ENCODE measurements at regions not wholly inside any gene's neighbourhood (a gene's known extent, or its start where the extent isn't known, plus 50 kb on each side); places are given as distances from the start of the nearest gene placed in this dataset.
"Not testable (repeated sequence)": the region's sequence is repeated elsewhere in the genome, so short reads cannot be mapped to it uniquely, and the experiment has no call there.

DNA sequence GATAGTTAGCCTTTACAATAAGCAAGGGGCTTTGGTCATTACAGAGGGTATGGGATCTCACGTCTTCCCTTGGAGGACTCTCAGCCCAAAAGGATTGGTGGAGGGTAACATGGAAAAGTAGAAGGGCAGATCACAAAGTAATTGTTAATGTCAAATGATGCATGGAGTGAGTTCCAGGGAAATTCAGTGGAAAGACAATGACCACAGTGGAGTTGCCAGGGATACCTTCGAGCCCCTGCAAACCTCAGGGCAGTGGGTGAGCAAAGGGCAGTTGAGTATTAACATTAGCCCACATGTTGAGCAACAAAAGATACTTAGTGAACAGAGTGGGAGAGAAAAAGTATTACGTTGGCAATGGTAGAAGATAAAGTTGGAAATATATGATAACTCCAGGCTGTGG, 593.4 kb upstream of the NR2F2 start:
- DNase-seq: no peak

DNA sequence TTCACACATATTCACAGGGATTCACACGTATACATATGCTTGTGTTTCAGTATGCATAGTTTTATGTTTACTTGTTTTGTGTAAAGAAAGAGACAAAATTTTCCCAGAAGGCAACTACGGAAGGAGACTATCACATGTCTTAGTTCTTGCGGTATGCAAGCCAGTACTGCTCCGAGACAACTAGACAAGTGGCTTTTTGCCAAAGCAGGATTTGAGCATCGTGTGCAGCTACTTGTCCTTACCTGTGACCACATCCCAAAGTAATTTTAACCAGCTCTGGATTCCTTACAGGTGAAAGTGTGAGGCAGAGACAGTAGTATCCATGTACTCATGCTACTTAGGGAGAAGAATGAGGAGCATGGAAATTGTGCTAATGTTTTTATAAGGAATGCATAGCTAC, 591.4 kb upstream of the NR2F2 start:
- no peak for DNase-seq

DNA sequence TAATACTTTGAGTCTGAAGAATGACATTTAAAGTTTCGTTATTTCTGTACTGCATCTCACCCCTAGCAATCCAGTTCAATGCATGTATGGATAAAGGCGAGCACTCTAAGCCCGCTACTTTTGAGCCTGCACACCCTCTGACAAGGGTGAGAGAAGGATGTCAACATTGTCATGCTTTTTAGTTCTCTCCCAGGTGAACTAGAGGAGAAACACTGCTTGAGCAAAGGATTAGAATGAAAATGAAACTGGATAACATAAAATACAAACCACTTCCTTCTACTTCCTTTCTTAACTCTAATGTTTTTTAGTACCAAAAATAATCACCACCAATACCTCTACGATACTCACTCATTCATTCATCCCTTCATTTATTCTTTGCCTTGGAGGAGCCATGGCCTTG, 588.7 kb upstream of the NR2F2 start:
- DNase-seq: no peak

DNA sequence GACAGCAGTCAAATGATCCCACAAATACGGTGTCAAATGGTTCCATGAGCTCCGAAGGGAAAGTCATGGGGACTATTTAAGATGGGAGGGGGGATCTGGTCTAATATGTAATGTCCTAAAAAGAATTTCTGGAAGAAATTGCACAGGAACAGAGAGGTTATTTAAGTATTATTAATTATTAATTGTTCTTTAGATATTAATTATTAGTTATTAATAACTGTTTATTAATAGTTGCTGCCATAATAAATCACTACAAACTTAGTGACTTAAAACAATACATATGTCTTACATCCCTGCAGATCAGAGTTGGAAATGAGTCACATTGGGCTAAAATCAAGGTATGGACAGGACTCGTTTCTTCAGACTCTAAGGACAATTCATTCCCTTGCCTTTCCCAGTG, 588.2 kb upstream of the NR2F2 start:
- DNase-seq: no peak

- DNase-seq: no peak
Measured at GRCh38 chr15:95742836-95743235, 587.7 kb upstream of the NR2F2 start.

DNA sequence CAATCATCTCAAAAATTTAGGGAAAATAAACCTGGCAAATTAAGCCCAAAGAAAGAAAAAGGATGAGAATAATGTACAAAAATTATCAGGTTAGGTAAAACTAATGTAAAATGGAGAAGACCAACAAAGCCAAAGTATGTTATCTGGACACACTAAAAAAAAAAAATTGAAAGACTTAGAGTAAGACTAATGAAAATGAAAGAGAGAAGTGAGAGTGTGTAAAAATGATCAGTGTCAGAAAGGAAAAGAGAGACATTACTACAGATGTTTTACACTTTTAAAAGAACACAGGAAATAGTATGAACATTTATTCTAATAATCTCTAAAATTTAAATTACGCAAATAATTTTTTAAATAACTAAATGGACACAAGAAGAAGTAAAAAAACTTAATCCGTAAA, 573.3 kb upstream of the NR2F2 start:
- no peak for DNase-seq

DNA sequence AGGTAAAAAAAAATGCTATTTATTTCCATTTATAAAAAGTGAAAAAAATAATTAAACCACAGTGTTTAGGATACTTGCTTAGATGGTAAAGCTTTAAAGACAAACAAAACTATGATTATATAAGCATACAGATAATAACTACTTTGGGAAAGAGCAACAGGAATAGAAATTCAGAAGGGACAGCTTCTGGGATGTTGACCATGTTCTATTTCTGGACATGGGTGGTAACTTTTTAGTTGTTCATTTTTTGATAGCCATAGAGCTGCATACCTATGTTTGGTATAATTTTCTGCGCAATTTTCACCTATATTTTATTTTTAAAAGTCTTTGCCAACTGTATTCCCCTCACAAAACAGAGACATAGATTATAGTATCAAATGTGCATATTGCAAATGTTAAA, 572.0 kb upstream of the NR2F2 start:
- no peak for DNase-seq

DNA sequence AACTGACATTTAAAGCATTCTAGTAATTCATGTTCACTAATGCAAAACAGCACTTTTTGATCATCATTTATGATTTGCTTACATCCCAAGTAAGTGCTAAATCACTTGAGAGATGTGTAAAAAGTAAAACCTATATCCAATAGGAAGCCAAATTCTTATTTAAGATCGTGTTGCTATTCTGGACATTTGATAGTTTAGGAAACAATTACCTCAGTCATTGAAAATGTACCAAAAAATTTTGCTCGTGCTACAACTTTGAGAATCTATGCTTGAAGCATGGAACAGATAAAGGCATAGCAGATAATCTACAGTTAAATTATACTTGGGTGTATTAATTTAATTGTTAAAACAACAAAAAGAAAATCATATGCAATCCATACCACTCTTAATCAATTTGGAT, 571.6 kb upstream of the NR2F2 start:
- no peak for DNase-seq

DNA sequence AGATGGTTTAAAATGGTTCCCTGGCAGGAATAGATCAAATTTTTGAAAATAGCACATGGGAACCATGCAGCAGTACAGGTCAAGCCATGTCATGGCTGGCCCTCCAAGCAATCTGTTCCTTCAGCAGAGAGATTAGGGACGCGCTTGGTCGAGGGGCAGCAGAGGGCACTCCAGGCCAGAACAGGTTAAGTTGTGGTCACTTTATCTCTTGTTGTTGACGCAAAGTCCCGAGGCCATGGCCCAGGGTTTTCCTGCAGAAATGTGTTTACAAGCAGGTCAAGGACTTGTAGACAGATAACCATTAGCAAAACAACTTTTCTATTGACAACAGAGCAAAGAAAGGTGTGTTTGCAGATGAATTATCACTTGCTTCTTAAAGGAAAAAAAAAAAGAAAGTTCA, 570.0 kb upstream of the NR2F2 start:
- no peak for DNase-seq

GRCh38 chr15:95761501-95762165, 568.9 kb upstream of the NR2F2 start:
- no peak for DNase-seq

GRCh38 chr15:95763426-95763825, 567.1 kb upstream of the NR2F2 start:
- DNase-seq: no peak

- DNase-seq: no peak
Measured at GRCh38 chr15:95765161-95765560, 565.3 kb upstream of the NR2F2 start.

DNA sequence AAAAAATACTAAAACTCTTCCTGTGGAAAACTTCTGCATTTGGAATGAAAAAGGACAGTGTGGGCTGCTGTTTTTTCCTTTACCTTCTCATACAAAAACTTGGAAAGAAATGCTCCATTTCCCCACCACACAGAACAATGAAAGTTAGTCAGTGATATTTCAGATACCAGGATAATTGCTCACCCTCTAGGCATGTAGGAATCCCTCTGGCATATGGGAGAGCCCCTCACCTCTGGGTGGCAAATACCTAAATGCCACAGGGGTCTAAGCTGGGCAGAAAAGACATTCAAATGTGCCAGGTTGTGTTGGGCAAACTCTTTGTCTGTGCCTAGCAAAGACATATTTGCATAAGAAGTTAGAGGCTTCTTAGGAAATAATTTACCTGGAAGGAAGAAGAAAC, 560.3 kb upstream of the NR2F2 start:
- DNase-seq: no peak

DNA sequence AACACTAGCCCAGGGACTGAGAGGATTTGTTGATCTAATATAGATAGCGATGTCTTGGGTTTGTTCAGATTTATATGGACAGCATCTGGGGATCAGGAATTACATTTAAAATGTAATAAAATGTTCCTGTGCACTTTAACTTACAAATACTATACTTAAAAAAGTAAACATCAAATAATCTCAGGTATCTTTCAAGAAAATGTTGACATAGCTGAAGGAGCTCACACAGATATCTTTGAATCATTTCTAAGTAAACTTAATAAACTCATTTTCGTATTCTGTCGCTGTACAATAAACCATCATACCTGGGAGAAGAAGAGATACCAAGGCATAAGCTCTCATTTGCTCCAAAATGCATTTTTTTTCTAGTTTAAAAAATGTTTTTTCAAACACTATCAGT, 557.5 kb upstream of the NR2F2 start:
- no peak for DNase-seq

GRCh38 chr15:95784508-95784907, 546.0 kb upstream of the NR2F2 start:
- no peak for DNase-seq

DNA sequence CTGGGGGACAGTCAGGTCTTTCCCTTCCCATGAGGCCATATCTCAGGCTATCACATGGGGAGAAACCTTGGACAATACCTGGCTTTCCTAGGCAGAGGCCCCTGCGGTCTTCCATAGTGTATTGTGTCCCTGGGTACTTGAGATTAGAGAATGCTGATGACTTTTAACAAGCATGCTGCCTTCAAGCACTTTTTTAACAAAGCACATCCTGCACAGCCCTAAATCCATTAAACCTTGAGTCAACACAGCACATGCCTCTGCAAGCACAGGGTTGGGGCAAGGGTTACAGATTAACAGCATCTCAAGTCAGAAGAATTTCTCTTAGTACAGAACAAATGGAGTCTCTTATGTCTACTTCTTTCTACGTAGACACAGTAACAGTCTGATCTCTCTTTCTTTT, 545.2 kb upstream of the NR2F2 start:
- not testable (repeated sequence) for DNase-seq

- no peak for DNase-seq
Measured at GRCh38 chr15:95793231-95793630, 537.3 kb upstream of the NR2F2 start.

- DNase-seq: no peak
Measured at GRCh38 chr15:95795386-95795785, 535.1 kb upstream of the NR2F2 start.

DNA sequence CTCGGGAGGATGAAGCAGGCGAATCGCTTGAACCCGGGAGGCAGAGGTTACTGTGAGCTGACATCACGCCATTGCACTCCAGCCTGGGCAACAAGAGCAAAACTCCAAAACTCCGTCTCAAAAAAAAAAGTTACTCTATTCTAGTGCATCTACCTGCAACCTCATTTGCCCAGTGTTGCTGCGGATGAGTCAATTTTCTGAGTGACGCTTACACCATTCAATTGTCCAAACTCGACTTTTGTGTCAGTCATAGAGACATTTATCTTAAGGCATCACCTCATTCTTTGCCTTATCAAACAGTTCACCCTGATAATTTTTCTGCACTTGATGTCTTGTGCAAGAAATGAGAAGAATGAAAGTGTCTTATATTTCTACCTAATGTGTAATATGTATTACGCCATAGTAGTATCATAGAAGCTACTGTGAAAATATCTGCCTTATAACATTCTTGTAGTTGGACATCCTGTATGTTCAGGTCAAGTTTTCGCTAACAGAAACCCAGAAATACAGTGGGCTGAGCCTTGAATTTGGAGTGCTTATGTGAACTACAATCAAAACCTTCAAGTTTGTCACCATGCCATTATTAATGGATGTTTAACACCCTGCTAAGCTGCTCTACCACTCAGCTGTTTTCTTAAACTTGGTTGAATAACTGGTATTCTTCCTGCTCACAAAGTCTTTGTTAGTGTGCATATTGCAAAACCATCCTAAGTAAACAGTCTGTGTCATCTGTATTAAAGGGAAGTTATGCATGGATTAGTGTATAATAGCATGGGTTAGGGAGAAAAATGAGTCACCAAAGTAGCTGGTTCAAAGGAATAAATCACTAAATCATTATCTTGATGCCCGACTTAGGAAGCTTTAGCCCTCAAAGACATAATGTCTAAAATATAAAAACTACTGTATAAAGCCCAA, 531.0 kb upstream of the NR2F2 start:
- DNase-seq: no peak

- no peak for DNase-seq
Measured at GRCh38 chr15:95804484-95804883, 526.0 kb upstream of the NR2F2 start.

- DNase-seq: no peak
Measured at GRCh38 chr15:95812491-95812890, 518.0 kb upstream of the NR2F2 start.

- DNase-seq: no peak
Measured at GRCh38 chr15:95814908-95815307, 515.6 kb upstream of the NR2F2 start.

DNA sequence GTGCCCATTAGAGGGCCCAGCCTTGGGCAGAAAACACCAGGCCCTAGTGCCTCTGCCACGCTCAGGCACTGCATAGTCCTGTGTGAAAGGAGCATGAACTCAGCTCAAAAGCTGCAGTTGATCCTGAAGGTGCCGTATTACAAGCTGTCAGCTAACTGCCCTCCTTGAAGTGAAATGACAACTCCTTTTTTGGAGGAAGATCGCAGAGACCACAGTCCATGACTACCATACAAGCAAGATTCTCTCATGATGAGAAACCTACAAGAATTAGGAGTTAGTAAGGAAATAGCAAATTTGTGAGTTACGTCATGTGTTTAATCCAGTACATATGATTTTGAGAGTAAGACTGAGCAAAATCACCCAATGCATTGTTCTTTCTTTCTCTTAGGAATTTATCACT, 513.9 kb upstream of the NR2F2 start:
- no peak for DNase-seq

- DNase-seq: no peak
Measured at GRCh38 chr15:95822961-95823360, 507.5 kb upstream of the NR2F2 start.

GRCh38 chr15:95825208-95825607, 505.3 kb upstream of the NR2F2 start:
- no peak for DNase-seq
